Duodenal mucosa (tissue), 2 donors: ENCODE measurements at regions not wholly inside any gene's neighbourhood (a gene's known extent, or its start where the extent isn't known, plus 50 kb on each side); places are given as distances from the start of the nearest gene placed in this dataset.

Experiments used
- H3K27ac ChIP-seq: one replicate; pipeline ENCODE4 v1.7.0; 2013; ENCODE audit warnings: low read depth, low read length
- H3K27me3 ChIP-seq, 2 donors: one replicate each; pipeline ENCODE4 v1.7.0; 2013; ENCODE audit warnings: low read length in 2 of 2, control low read depth in 1 of 2; ENCODE audit not compliant: insufficient read depth in 2 of 2, control insufficient read depth in 1 of 2
- H3K36me3 ChIP-seq, 2 donors: one replicate each; pipeline ENCODE4 v1.7.0; 2013; ENCODE audit warnings: low read length in 2 of 2, control low read depth in 1 of 2; ENCODE audit not compliant: insufficient read depth in 2 of 2, control insufficient read depth in 1 of 2
- H3K4me1 ChIP-seq, 2 donors: one replicate each; pipeline ENCODE4 v1.7.0; 2013; ENCODE audit warnings: low read length in 2 of 2, control low read depth in 1 of 2; ENCODE audit not compliant: insufficient read depth in 2 of 2, control insufficient read depth in 1 of 2
- H3K4me3 ChIP-seq, 2 donors: one replicate each; pipeline ENCODE4 v1.7.0; 2013; ENCODE audit warnings: low read length in 2 of 2, low read depth in 1 of 2
- H3K9ac ChIP-seq, 2 donors: one replicate each; pipeline ENCODE4 v1.7.0; 2013; ENCODE audit warnings: low read length in 2 of 2, low read depth in 1 of 2
- H3K9me3 ChIP-seq, 2 donors: one replicate each; pipeline ENCODE4 v1.7.0; 2013; ENCODE audit warnings: low read length in 2 of 2, control low read depth in 1 of 2; ENCODE audit not compliant: control insufficient read depth in 1 of 2

- Histone ChIP-seq H3K27ac (no peak overlapping the region), H3K4me1 (peaks cover 0 to 10% of the 10 kb centered on the region in 2 donors), H3K27me3 (peaks cover 0 to 4% of the 10 kb centered on the region in 2 donors), H3K36me3 (no peaks in the 10 kb centered on the region), H3K9me3 (no peaks in the 10 kb centered on the region), H3K4me3 (no peak overlapping the region), H3K9ac (peak overlapping the region in 1 of 2 donors; percentile 15)
These were observed 67.1 kb upstream of the DUSP22 start for GRCh38 chr6:225121-225721.

DNA sequence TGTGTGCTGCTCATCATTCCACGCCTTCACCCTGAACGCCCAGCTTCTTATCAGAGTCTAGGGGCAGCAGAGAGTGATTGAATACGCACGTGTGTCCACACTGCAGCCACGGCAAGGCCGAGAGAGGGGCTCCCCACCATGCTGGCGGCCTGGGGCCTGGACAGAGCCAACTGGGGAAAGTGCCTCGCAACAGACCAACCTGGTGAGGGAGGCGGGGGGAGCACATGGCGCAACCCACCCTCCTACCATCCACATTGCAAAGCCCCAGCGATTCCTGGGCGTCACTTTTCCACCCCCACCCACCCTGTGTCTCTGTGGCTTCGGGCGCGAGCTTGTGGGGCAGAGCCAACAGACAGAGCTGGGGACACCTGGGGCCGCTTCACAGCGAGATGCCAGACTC, 66.4 kb upstream of the DUSP22 start:
- no peaks in the 10 kb centered on the region for H3K36me3 ChIP-seq
- H3K9me3 ChIP-seq: no peaks in the 10 kb centered on the region
- no peak overlapping the region for H3K27ac ChIP-seq
- H3K4me3 ChIP-seq: no peak overlapping the region
- H3K9ac ChIP-seq: no peak overlapping the region
- peaks cover 0 to 4% of the 10 kb centered on the region in 2 donors for H3K27me3 ChIP-seq
- peaks cover 0 to 10% of the 10 kb centered on the region in 2 donors for H3K4me1 ChIP-seq

- Histone ChIP-seq H3K27me3 (peaks cover 0 to 4% of the 10 kb centered on the region in 2 donors), H3K36me3 (no peaks in the 10 kb centered on the region), H3K4me1 (peaks cover 0 to 8% of the 10 kb centered on the region in 2 donors), H3K9ac (no peak overlapping the region), H3K4me3 (no peak overlapping the region), H3K27ac (no peak overlapping the region), H3K9me3 (no peaks in the 10 kb centered on the region)
These were observed 65.7 kb upstream of the DUSP22 start for GRCh38 chr6:226516-227073.

DNA sequence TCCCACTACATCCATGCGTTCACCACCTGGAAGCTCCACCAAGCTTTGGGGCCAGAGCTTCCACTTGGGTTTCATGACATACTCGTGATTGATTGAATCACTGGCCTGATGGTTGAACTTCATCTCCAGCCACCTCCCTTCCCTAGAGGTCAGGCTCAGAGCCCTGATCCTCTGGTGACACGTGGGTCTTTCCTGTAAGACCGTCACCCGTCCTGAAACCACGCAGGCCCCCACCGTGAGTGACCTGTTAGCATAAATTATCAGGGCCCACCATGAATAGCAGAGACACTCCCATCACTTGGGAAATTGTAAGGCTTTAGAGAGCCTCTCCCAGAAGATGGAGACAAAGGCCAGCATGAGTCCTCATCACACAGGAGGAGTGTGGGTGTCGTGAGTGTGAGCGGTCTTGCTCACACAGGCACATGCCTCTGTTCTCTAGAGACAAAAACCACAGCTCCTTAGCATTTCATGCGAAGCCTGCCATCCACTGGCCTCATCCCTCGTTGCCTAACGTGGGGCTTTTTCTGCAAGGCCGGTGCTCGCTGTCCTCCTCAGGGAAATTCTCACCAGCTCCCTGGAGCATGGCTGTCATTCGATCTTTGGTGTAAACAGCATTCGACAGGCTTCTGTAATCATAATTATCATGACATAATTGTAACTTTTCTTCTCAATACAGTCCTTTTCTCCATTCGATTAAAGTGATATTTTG, 65.1 kb upstream of the DUSP22 start:
- H3K27ac ChIP-seq: no peak overlapping the region
- H3K27me3 ChIP-seq: peaks cover 0 to 4% of the 10 kb centered on the region in 2 donors
- H3K9me3 ChIP-seq: no peaks in the 10 kb centered on the region
- H3K36me3 ChIP-seq: no peaks in the 10 kb centered on the region
- H3K9ac ChIP-seq: no peak overlapping the region
- peaks cover 0 to 5% of the 10 kb centered on the region in 2 donors for H3K4me1 ChIP-seq
- H3K4me3 ChIP-seq: no peak overlapping the region

DNA sequence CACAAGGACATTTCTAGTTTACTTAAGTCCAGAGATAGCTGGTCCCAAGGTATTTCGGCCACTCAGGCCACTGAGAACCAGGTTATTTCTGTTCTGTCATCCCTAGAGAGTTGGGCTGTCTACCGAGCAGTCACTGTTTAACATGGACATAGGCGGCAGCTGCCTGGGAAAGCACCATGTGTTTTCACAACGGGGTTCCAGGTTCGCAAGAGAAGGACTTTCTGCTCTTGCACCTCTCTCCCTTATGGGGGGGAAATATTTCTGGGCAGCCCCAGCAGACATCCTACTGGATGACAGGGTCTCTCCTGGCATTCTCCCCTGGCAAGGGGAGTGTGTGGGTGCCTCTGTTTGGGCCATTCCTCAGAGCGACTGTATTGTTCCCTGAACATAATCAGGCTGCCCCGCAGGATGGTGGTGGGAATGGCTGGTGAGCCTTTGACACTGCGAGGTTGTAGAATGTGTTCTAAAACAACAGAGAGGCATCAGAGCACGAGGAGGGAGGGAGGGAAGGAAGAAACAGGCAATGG, 64.4 kb upstream of the DUSP22 start:
- no peak overlapping the region for H3K27ac ChIP-seq
- no peak overlapping the region for H3K9ac ChIP-seq
- peaks cover 0 to 5% of the 10 kb centered on the region in 2 donors for H3K4me1 ChIP-seq
- H3K9me3 ChIP-seq: no peaks in the 10 kb centered on the region
- H3K36me3 ChIP-seq: no peaks in the 10 kb centered on the region
- H3K27me3 ChIP-seq: peaks cover 0 to 4% of the 10 kb centered on the region in 2 donors
- no peak overlapping the region for H3K4me3 ChIP-seq

DNA sequence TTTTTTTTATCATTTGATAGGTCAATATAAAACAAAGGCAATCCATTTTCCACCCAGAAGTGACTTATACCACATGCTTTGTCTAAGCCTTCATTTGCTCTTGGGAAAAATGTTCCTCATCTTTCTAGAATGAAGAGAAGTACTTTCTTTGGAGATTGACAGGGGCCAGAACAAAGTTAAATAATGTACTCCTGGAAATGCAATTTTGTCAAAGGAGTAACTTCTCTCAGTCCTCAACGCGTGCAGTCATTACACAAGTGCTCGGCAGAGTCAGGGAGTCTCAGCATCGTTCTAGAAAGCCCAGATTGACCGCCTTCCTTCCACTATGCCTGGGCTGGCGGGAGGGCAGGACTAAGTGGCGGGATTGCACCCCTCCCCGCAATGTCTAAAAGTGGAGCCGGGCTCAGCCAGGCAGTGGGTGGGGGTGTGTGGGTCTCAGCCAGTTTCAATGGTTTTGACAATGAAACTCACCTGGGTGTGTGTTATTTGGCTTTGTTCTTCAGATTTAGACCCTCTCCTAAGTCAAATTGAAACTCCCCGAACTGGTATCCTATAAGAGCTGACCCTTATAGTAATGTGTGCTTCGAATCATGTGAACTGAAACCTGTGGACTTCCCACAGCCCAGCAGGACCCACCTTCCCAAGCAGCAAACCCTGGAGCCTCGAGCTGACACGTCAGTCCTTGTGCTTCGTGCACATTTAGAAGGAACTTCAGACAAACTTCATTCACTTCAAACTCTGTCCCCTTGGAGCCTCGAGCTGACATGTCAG, 63.2 kb upstream of the DUSP22 start:
- H3K4me3 ChIP-seq: no peak overlapping the region
- no peak overlapping the region for H3K27ac ChIP-seq

GRCh38 chr6:231779-232178, 60.5 kb upstream of the DUSP22 start:
- Histone ChIP-seq H3K36me3 (no peaks in the 10 kb centered on the region), H3K27me3 (no peaks in the 10 kb centered on the region), H3K4me1 (no peaks in the 10 kb centered on the region), H3K4me3 (no peak overlapping the region), H3K27ac (no peak overlapping the region), H3K9me3 (no peaks in the 10 kb centered on the region), H3K9ac (no peak overlapping the region)

More for the DNA sequence above, 63.2 kb upstream of the DUSP22 start:
- Histone ChIP-seq H3K27me3 (no peaks in the 10 kb centered on the region), H3K36me3 (no peaks in the 10 kb centered on the region), H3K4me1 (peaks cover 0 to 5% of the 10 kb centered on the region in 2 donors), H3K9ac (no peak overlapping the region), H3K9me3 (no peaks in the 10 kb centered on the region)

DNA sequence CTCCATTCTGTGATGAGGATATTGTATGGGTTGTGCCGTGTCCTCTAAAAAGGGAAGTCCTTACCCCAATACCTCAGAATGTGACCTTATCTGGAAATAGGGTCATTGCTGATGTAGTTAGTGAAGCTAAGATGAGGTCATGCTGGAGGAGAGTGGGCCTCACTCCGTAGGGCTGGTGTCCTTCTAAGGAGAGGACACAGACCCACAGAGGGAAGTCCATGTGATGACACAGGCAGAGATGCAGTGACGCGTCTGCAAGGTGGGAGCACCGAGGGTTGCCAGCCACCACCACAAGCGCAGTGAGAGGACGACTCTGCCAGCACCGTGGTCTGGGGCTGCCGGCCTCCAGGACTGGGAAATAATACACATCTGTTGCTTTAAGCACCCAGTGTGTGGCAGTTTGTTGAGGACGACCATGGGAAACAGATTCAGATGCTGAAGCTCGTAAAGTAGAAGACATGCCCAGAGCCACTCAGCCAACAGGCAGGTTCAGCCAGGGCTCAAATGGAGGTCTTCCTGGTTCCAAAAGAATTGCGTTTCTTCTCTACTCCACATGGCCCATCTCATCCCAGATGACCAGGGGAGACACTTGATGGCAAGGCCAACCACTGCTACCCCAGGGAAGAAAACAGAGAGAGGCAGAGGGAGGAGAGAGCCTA, 59.2 kb upstream of the DUSP22 start:
- Histone ChIP-seq H3K4me3 (no peak overlapping the region), H3K27ac (no peak overlapping the region), H3K9me3 (no peaks in the 10 kb centered on the region), H3K36me3 (no peaks in the 10 kb centered on the region), H3K4me1 (no peaks in the 10 kb centered on the region), H3K27me3 (no peaks in the 10 kb centered on the region), H3K9ac (no peak overlapping the region)

DNA sequence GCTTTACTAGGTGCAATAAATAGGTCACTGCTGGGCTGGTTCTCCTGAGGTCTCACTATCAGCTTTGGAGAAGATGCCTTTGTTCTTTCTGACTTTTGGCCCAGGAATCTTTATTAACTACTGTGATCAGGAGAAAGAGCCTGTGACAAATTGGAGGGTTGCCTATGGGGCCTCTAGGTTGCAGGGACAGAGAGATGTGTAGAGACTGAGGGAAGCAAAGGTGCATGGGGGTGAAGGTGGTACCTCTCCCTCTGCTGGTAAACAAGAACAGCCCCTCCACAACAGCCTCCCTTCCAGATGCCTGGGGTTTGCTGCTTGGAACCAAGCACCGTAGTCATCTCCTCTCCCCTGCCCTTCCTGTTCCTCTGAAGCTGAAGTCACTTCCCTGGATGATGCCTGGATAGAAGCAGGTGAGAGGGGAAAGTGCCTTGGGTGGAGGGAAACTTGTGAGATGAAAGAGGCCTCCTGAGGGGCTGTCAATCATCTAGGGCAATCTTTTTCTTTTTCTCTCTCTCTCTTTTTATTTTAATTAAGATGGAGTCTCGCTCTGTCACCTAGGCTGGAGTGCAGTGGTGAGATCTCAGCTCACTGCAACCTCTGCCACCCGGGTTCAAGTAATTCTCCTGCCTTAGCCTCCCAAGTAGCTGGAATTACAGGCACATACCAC, 57.4 kb upstream of the DUSP22 start:
- Histone ChIP-seq H3K9me3 (no peaks in the 10 kb centered on the region), H3K4me1 (no peaks in the 10 kb centered on the region), H3K27me3 (no peaks in the 10 kb centered on the region), H3K27ac (no peak overlapping the region), H3K4me3 (no peak overlapping the region), H3K9ac (no peak overlapping the region), H3K36me3 (no peaks in the 10 kb centered on the region)
